Panc1 (cell line): ENCODE measurements at regions not wholly inside any gene's neighbourhood (a gene's known extent, or its start where the extent isn't known, plus 50 kb on each side); places are given as distances from the start of the nearest gene placed in this dataset.

Experiments used
- ATAC-seq: fragments of 200-7000 bp; cut with Tn5 transposase; 2 replicates; pipeline ENCODE4 v1.9.1; 2020; ENCODE audit warnings: mild to moderate bottlenecking, moderate library complexity
- BruUV-seq: library from RNA; stranded (reverse); fragments of 400-500 nt; replicated peaks from 2 replicates; lab custom pipeline; 2021; lab: Mats Ljungman, UMichigan
- CTCF ChIA-PET: fragments of 300-600 bp; sonication (Branson Sonifier 250); formaldehyde crosslinking; loops from one replicate; lab custom pipeline; 2022; ENCODE audit warnings: antibody characterized with exemption; lab: Charles Lee
- POLR2A ChIA-PET: fragments of 300-600 bp; sonication (Branson Sonifier 250); formaldehyde crosslinking; loops from one replicate; lab custom pipeline; 2022; ENCODE audit warnings: antibody characterized with exemption; lab: Charles Lee
- DNase-seq: peaks from one replicate; pipeline ENCODE4 v3.0.0-alpha.2; 2010; ENCODE audit warnings: low read depth, low spot score
- H3K27ac ChIP-seq: 2 replicates; pipeline ENCODE4 v1.5.1; 2011; ENCODE audit warnings: mild to moderate bottlenecking, low read length, inconsistent platforms
- H3K27me3 ChIP-seq: fragments of 200-500 bp; sonication (Bioruptor generic); 2 replicates; pipeline ENCODE4 v1.6.0; 2014; ENCODE audit warnings: low read length, inconsistent platforms; ENCODE audit not compliant: control insufficient read depth, insufficient read depth
- H3K36me3 ChIP-seq: fragments of 200-500 bp; sonication (Bioruptor generic); 2 replicates; pipeline ENCODE4 v1.5.1; 2014; ENCODE audit warnings: inconsistent platforms, mild to moderate bottlenecking, low read length, moderate library complexity; ENCODE audit not compliant: control insufficient read depth, insufficient read depth
- H3K4me1 ChIP-seq: 2 replicates; pipeline ENCODE4 v1.5.1; 2011; ENCODE audit warnings: inconsistent platforms, mild to moderate bottlenecking, low read length, moderate library complexity; ENCODE audit not compliant: control insufficient read depth, insufficient read depth
- H3K4me3 ChIP-seq, 2 experiments: 2 replicates each; pipeline ENCODE4 v1.5.1; 2011 to 2012; ENCODE audit warnings: low read depth in 2 of 2, low read length in 2 of 2, mild to moderate bottlenecking in 2 of 2, inconsistent platforms in 1 of 2, moderate library complexity in 1 of 2
- H3K9me3 ChIP-seq: fragments of 200-500 bp; sonication (Bioruptor generic); 2 replicates; pipeline ENCODE4 v1.5.1; 2014; ENCODE audit warnings: low read depth, mild to moderate bottlenecking, inconsistent platforms, low read length, moderate library complexity; ENCODE audit not compliant: control insufficient read depth, insufficient read depth
- POLR2AphosphoS5 ChIP-seq: IDR thresholded peaks from 2 replicates; pipeline ENCODE4 v1.6.1; 2012; ENCODE audit warnings: mild to moderate bottlenecking, low read depth, low read length, moderate library complexity
- SIN3A ChIP-seq: IDR thresholded peaks from 2 replicates; pipeline ENCODE4 v1.6.1; 2012; ENCODE audit warnings: low read depth, mild to moderate bottlenecking, low read length, moderate library complexity, borderline replicate concordance; ENCODE audit not compliant: insufficient read depth
- TCF7L2 ChIP-seq: IDR thresholded peaks from 2 replicates; pipeline ENCODE4 v1.6.1; 2011; ENCODE audit warnings: mild to moderate bottlenecking, low read depth, low read length, inconsistent platforms
- in situ Hi-C: cut with HindIII; loops from 2 replicates; pipeline ENCODE4 v1.10.0; 2016; ENCODE audit warnings: low sequenced_read_pairs, low pct_unique_long_range_greater_than_20kb
- intact Hi-C: fragments of 100-400 bp; cut with micrococcal nuclease; formaldehyde crosslinking; loops from one replicate; pipeline ENCODE4 v1.10.0; 2022; ENCODE audit not compliant: unreplicated experiment
- TF ChIP-seq, protein P1 (sequence below): fragments of 450-650 bp; IDR thresholded peaks from 2 replicates; pipeline ENCODE4 v1.5.1; 2017; ENCODE audit warnings: mild to moderate bottlenecking
- TF ChIP-seq, protein P2 (sequence below), 2 experiments: IDR thresholded peaks; 2 replicates each; pipeline ENCODE4 v1.6.1; 2011 to 2012; ENCODE audit warnings: low read depth in 2 of 2, control low read depth in 1 of 2, low read length in 1 of 2, mild to moderate bottlenecking in 1 of 2, moderate library complexity in 1 of 2; ENCODE audit not compliant: insufficient read depth in 1 of 2

DNA sequence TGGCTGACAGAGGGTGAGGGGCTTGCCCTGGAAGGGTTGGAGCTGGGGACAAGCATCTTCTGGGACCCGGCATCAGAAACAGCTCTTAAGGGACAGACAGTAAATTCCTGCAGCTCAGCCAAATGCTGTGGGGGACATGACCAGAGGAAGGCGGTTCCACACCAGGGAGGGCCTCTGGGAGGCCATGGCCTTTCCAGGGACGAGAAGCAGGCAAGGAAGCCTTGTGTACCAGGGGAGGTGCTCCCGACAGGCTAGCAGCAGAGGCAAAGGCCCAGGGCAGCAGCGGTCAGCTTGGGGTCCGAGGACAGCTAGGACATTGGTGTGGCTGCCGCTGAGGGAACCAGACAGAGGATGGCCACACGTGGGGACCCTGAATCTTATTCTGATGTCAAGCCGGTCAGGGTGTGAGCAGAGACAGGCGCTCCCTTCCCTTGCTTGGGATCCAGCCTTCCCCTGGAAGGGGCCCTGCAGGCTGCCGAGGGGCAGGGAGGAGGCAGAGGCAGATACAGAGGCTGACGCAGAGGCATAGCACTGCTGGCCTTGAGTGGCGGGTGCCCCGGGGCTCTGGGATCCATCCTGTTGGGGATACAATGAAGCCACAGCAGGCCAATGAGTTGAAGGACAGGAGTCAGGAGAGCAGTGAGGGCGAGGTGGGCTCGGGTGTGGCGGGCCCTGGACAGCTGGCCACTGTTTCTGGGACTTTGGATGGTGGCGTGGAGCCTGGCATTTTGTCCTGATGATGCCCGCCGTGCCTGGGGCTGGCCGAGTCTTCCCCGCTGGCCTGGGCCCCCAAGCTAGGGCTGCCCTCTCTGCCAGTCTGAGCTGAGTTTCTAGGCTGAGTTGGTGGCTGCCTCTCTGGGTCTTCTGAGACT, 64.1 kb upstream of the GPC1 start:
- intact Hi-C loops: no loop called here
- POLR2A ChIA-PET: no interaction called here

DNA sequence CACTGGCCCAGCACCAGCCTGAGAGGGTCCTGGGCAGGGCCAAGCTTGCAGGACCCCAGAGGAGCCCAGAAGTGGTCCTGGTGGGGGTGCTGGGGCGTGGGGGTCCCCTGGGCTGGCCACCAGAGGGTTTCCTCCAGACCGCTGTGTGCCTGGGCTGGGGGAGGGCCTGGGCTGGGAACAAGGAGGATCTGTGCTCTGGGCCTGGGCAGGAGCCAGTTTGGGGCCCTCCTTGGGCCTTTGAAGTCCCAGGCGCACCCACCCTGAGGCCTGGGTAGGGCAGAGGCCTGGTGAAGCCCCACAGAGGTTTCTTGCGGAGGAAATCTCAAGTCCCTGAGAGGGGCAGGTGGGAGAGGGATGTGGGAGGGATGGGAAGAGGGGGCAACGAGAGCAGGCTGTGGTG, 63.4 kb upstream of the GPC1 start:
- no peaks in the 10 kb centered on the region for H3K27me3 ChIP-seq
- CTCF ChIA-PET: no interaction called here
- no peaks in the 10 kb centered on the region for H3K9me3 ChIP-seq
- POLR2A ChIA-PET: no interaction called here
- in situ Hi-C loops: no loop called here
- TF ChIP-seq, protein P1, sequence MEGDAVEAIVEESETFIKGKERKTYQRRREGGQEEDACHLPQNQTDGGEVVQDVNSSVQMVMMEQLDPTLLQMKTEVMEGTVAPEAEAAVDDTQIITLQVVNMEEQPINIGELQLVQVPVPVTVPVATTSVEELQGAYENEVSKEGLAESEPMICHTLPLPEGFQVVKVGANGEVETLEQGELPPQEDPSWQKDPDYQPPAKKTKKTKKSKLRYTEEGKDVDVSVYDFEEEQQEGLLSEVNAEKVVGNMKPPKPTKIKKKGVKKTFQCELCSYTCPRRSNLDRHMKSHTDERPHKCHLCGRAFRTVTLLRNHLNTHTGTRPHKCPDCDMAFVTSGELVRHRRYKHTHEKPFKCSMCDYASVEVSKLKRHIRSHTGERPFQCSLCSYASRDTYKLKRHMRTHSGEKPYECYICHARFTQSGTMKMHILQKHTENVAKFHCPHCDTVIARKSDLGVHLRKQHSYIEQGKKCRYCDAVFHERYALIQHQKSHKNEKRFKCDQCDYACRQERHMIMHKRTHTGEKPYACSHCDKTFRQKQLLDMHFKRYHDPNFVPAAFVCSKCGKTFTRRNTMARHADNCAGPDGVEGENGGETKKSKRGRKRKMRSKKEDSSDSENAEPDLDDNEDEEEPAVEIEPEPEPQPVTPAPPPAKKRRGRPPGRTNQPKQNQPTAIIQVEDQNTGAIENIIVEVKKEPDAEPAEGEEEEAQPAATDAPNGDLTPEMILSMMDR: no peak
- TF ChIP-seq, protein P2, sequence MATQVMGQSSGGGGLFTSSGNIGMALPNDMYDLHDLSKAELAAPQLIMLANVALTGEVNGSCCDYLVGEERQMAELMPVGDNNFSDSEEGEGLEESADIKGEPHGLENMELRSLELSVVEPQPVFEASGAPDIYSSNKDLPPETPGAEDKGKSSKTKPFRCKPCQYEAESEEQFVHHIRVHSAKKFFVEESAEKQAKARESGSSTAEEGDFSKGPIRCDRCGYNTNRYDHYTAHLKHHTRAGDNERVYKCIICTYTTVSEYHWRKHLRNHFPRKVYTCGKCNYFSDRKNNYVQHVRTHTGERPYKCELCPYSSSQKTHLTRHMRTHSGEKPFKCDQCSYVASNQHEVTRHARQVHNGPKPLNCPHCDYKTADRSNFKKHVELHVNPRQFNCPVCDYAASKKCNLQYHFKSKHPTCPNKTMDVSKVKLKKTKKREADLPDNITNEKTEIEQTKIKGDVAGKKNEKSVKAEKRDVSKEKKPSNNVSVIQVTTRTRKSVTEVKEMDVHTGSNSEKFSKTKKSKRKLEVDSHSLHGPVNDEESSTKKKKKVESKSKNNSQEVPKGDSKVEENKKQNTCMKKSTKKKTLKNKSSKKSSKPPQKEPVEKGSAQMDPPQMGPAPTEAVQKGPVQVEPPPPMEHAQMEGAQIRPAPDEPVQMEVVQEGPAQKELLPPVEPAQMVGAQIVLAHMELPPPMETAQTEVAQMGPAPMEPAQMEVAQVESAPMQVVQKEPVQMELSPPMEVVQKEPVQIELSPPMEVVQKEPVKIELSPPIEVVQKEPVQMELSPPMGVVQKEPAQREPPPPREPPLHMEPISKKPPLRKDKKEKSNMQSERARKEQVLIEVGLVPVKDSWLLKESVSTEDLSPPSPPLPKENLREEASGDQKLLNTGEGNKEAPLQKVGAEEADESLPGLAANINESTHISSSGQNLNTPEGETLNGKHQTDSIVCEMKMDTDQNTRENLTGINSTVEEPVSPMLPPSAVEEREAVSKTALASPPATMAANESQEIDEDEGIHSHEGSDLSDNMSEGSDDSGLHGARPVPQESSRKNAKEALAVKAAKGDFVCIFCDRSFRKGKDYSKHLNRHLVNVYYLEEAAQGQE (IDR thresholded peaks at IDR 0.05; ENCODE audit: insufficient read depth in 1 of 2, low read depth in 2 of 2, low read length in 1 of 2): no peak
- TF ChIP-seq TCF7L2: no peak
- TF ChIP-seq SIN3A: no peak
- TF ChIP-seq POLR2AphosphoS5: no peak
- no peaks in the 10 kb centered on the region for H3K36me3 ChIP-seq
- H3K4me3 ChIP-seq: no peak overlapping the region
- intact Hi-C loops: no loop called here
- ATAC-seq: no peak
- peaks cover 30% of the 10 kb centered on the region for H3K4me1 ChIP-seq
- H3K27ac ChIP-seq: 0 out of 2 replicates have a peak overlapping the region, but pooled peaks have one; percentile 12
- no peak for DNase-seq
- no TSS peak for BruUV-seq

More for the DNA sequence above, 64.1 kb upstream of the GPC1 start:
- no peaks in the 10 kb centered on the region for H3K27me3 ChIP-seq
- no peak for TF ChIP-seq TCF7L2
- ATAC-seq: no peak
- peaks cover 30% of the 10 kb centered on the region for H3K4me1 ChIP-seq
- CTCF ChIA-PET: no interaction called here
- H3K27ac ChIP-seq: 0 out of 2 replicates have a peak overlapping the region, but pooled peaks have one; percentile 12
- BruUV-seq: no TSS peak
- no peak overlapping the region for H3K4me3 ChIP-seq
- DNase-seq: no peak
- no peaks in the 10 kb centered on the region for H3K9me3 ChIP-seq
- in situ Hi-C loops: no loop called here
- no peaks in the 10 kb centered on the region for H3K36me3 ChIP-seq

DNA sequence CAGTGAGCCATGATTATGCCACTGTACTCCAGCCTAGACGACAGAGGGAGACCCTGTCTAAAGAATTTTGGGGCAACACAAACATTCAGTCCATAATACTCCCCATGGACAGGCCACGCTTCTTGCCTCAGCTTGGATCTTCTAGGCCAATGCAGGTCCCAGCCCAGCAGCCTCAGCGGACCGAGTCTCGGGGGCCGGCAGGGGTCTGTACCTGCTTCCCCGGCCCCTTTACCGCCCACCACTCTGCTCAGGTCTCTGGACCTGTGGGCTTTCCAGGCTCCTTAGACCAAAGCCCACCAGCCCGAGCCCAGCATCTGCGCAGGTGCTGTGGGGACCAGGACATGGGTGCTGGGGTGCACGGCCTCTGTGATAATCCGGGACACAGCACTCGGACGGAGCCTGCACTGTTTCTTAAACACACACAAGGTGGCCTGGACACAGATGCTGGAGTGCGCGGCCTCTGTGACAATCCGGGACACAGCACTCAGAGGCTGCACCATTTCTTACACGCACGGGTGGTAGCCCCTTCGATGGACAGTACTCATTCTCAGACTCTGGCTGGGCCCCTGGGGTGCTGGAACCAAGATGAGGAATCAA, 62.1 kb upstream of the GPC1 start:
- TF ChIP-seq, protein P1: no peak
- no peak for TF ChIP-seq POLR2AphosphoS5
- TF ChIP-seq TCF7L2: no peak
- TF ChIP-seq, protein P2 (IDR thresholded peaks at IDR 0.05; ENCODE audit: insufficient read depth in 1 of 2, low read depth in 2 of 2, low read length in 1 of 2): no peak
- TF ChIP-seq SIN3A: no peak
- H3K36me3 ChIP-seq: no peaks in the 10 kb centered on the region
- in situ Hi-C loops: no loop called here
- H3K27me3 ChIP-seq: no peaks in the 10 kb centered on the region
- ChIA-PET POLR2A (no interaction called here), CTCF (no interaction called here)
- no peaks in the 10 kb centered on the region for H3K9me3 ChIP-seq
- H3K4me3 ChIP-seq: no peak overlapping the region
- DNase-seq (no peak), ATAC-seq (no peak)
- peak overlapping the region; percentile 68 for H3K27ac ChIP-seq
- BruUV-seq: no TSS peak
- peaks cover 30% of the 10 kb centered on the region for H3K4me1 ChIP-seq
- intact Hi-C loops: no loop called here
